GM12874 (cell line): ENCODE measurements at regions not wholly inside any gene's neighbourhood (a gene's known extent, or its start where the extent isn't known, plus 50 kb on each side); places are given as distances from the start of the nearest gene placed in this dataset.

Experiments
- TF ChIP-seq, protein P1 (sequence below): IDR thresholded peaks from 2 replicates; pipeline ENCODE4 v1.5.1; 2011; ENCODE audit warnings: low read depth, mild to moderate bottlenecking, control low read depth, low read length, moderate library complexity; ENCODE audit not compliant: insufficient read depth

DNA sequence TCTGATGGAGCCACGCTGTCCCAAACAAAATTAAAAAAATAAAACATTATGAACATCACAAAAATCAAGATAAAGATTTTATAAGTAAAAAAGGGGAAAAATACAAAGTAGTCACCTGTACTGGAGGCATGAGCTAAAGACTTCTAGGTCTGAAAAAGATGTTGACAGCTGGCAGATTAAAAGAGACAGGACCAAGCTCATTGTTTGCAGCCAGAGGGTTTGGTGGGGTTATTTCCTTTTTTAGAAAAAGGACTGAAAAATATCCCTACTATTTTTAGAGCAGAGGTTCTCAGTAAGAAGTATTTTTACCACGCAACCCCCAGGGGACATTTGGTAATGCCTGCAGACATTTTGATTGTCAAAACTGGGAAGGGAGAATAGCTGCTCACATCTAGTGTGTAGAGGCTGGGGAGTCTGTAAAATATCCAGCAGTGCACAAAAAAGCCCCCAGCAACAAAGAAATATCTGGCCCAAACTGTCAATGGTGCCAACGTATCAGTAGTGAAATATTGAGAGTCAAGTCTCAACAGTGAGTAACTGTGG lies 353.4 kb downstream of the TLE1 start:
- TF ChIP-seq, protein P1, sequence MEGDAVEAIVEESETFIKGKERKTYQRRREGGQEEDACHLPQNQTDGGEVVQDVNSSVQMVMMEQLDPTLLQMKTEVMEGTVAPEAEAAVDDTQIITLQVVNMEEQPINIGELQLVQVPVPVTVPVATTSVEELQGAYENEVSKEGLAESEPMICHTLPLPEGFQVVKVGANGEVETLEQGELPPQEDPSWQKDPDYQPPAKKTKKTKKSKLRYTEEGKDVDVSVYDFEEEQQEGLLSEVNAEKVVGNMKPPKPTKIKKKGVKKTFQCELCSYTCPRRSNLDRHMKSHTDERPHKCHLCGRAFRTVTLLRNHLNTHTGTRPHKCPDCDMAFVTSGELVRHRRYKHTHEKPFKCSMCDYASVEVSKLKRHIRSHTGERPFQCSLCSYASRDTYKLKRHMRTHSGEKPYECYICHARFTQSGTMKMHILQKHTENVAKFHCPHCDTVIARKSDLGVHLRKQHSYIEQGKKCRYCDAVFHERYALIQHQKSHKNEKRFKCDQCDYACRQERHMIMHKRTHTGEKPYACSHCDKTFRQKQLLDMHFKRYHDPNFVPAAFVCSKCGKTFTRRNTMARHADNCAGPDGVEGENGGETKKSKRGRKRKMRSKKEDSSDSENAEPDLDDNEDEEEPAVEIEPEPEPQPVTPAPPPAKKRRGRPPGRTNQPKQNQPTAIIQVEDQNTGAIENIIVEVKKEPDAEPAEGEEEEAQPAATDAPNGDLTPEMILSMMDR, result no peak

DNA sequence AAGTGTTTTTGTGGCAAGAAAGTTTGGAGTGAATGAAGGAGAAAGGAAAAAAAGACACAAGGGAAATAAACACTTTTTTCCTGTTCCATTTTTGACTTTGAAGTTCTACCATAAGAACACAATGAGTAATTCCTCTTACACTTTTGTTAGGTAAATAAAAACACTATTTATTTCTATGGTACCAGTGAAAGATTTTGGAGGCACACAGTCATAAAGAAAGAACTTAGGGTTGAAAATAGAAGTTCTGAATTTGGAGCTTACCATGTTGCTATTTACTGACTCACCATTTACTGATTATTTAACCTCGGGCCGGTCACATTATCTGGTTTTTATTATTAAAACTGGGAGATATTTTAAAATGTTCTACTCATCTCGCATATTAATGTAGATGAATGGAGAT lies 367.8 kb downstream of the TLE1 start:
- TF ChIP-seq, protein P1, result no peak

DNA sequence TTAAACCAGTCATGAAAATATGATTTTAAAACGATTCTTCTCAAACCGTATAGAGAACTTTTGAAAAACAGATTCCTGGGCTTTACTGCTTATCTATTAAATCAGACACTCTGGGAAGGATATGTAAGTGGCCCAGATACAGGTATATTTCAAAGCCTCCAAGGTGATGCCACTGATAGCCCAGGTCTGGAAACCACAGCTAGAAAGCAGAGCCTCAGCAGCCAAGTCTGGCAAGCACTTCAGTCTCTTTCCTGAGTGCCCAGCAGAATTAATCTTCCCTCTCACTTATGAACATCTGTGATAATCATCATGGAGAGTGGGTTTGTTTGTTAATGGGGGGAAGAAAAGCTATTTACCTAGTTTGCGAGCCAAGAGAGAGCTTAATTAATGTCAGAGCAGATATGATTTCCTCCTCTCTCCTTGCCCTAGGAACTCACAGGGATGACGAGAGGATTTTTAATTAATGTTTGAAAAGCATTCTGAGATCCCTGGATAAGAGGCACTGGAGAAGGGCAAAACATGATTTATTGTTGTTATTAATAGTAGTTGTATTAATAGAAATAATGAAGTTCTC lies 368.4 kb downstream of the TLE1 start:
- TF ChIP-seq, protein P1, result no peak

DNA sequence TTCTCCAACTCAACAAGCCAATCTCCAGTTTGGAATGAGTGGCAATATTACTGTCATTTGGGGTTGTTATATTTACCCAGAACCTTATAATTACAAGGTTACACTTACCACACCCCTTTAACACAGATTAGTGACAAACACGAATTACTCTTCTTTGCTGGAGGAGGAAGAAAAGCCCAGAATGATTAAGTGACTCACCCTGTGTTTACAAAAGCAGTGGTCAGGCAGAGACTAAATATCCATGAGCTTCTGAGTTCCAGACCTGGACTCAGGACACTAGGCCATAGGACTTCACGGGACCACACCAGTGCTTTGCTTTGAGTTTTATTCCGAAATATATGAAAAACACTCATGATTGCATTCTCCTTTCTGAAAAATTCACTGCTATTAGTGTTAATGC lies 370.8 kb downstream of the TLE1 start:
- TF ChIP-seq, protein P1, result no peak

DNA sequence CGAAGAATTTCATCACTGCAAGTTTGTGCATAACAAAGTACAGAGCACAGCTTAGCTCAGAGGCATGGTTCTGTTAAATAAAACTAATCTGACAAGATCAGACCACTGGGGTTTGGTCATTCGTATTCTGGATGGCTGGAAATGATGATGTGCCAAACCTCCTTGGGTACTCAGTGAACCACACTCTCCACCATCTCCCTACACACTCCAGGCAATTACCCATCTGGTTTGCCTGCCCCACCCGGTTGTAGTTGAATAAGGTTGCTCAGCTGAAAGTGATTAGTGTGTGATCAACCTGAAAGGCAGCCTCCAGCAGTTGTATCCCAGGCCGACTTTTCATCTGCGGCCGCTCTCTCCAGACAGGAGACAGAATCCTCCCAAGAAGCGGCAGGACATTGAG lies 371.4 kb downstream of the TLE1 start:
- TF ChIP-seq, protein P1, result no peak

DNA sequence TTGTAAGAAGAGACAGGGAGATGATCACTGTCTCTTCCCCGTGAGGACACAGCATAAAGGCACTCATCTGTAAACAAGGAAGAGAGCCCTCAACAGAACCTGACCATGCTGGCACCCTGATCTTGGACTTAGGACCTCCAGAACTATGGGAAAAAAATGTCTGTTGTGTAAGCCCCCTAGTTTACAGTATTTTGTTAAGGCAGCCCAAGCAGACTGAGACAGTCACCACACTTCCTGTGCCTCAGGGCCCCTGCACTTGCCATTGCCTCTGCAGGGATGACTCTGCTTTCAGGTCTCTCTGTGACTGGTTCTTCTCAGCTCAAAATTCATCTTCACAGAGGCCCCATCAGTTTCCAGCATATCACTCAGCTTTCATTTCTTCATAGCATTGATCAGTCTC lies 372.1 kb downstream of the TLE1 start:
- TF ChIP-seq, protein P1, result no peak

DNA sequence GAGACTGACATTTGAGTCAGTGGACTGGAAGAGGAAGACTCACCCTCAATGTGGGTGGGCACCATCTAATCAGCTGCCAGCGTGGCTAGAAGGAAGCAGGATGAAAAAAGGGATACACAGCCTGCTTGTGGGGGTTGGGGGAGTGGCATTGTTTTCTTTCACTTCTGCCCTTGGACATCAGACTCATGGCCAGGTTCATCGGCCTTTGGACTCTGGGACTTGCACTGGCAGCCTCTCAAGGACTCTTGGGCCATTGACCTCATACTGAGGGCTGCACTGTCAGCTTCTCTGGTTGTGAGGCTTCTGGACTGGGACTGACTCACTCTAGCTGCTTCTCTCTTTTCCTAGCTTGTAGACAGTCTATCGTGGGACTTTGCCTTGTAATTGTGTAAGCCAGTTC lies 374.9 kb downstream of the TLE1 start:
- TF ChIP-seq, protein P1, result no peak
